PC-9 (cell line): ENCODE measurements at regions not wholly inside any gene's neighbourhood (a gene's known extent, or its start where the extent isn't known, plus 50 kb on each side); places are given as distances from the start of the nearest gene placed in this dataset.

ENCODE experiments used
- EZH2 ChIP-seq: fragments of 200-600 bp; sonication (generic); IDR thresholded peaks from 2 replicates; pipeline ENCODE4 v1.8.0; 2017; ENCODE audit warnings: antibody characterized with exemption, low read depth
- TF ChIP-seq, protein P1 (sequence below): fragments of 200-600 bp; sonication (generic); conservative IDR thresholded peaks from 2 replicates; pipeline ENCODE4 v1.6.1; 2017; ENCODE audit warnings: mixed run types, antibody characterized with exemption, mild to moderate bottlenecking, moderate library complexity

DNA sequence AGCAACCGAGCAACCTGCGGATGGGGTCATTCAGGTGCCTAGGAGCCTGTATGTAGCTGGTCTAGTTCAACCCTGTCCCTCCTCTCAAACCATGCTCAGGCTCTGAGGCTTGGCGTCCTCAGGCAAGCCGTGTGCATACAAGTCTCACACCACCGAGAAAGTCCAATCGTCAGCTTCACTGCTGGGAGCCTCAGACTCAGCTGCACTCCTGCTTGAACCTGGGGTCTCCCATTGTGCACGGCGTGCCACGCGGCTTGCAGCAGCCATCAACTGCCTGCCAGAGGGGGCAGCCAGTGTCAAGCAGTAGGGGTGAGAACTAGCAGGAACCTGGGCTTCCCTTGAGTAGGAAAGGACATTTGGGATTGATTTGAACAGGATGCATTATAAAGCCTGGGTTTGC is 1064.6 kb downstream of the BCL11B start:
- TF ChIP-seq, protein P1, sequence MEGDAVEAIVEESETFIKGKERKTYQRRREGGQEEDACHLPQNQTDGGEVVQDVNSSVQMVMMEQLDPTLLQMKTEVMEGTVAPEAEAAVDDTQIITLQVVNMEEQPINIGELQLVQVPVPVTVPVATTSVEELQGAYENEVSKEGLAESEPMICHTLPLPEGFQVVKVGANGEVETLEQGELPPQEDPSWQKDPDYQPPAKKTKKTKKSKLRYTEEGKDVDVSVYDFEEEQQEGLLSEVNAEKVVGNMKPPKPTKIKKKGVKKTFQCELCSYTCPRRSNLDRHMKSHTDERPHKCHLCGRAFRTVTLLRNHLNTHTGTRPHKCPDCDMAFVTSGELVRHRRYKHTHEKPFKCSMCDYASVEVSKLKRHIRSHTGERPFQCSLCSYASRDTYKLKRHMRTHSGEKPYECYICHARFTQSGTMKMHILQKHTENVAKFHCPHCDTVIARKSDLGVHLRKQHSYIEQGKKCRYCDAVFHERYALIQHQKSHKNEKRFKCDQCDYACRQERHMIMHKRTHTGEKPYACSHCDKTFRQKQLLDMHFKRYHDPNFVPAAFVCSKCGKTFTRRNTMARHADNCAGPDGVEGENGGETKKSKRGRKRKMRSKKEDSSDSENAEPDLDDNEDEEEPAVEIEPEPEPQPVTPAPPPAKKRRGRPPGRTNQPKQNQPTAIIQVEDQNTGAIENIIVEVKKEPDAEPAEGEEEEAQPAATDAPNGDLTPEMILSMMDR, result no peak
- TF ChIP-seq EZH2, result no peak
